Osteoblast (primary cell): ENCODE measurements at regions not wholly inside any gene's neighbourhood (a gene's known extent, or its start where the extent isn't known, plus 50 kb on each side); places are given as distances from the start of the nearest gene placed in this dataset.

ENCODE experiments used
- DNase-seq: peaks from one replicate; pipeline ENCODE4 v3.0.0; 2011; ENCODE audit warnings: low spot score, mixed read lengths; ENCODE audit not compliant: insufficient read length; ENCODE audit errors: missing footprints
- H2AFZ ChIP-seq: 2 replicates; pipeline ENCODE4 v1.6.0; 2011; ENCODE audit warnings: mild to moderate bottlenecking, low read length
- H3K27ac ChIP-seq: 2 replicates; pipeline ENCODE4 v1.5.1; 2011; ENCODE audit warnings: mild to moderate bottlenecking, low read depth, low read length, moderate library complexity
- H3K27me3 ChIP-seq: 2 replicates; pipeline ENCODE4 v1.6.0; 2012; ENCODE audit warnings: mild to moderate bottlenecking, control low read depth, inconsistent platforms, low read length, moderate library complexity; ENCODE audit not compliant: insufficient read depth
- H3K36me3 ChIP-seq: 2 replicates; pipeline ENCODE4 v1.5.1; 2011; ENCODE audit warnings: mild to moderate bottlenecking, low read length, control low read depth, moderate library complexity; ENCODE audit not compliant: insufficient read depth
- H3K4me1 ChIP-seq: 2 replicates; pipeline ENCODE4 v1.5.1; 2011; ENCODE audit warnings: mild to moderate bottlenecking, low read length, control low read depth, moderate library complexity; ENCODE audit not compliant: insufficient read depth
- H3K4me2 ChIP-seq: 2 replicates; pipeline ENCODE4 v1.6.0; 2011; ENCODE audit warnings: mild to moderate bottlenecking, low read length; ENCODE audit not compliant: insufficient read depth
- H3K4me3 ChIP-seq: fragments of 200-600 bp; sonication (generic); 3 replicates; pipeline ENCODE4 v1.5.1; 2012; ENCODE audit warnings: mild to moderate bottlenecking, low read length, inconsistent platforms; ENCODE audit not compliant: insufficient read depth
- H3K79me2 ChIP-seq: 2 replicates; pipeline ENCODE4 v1.6.0; 2012; ENCODE audit warnings: mild to moderate bottlenecking, low read length, control low read depth, inconsistent platforms; ENCODE audit not compliant: insufficient read depth
- H3K9me3 ChIP-seq: 2 replicates; pipeline ENCODE4 v1.5.1; 2011; ENCODE audit warnings: low read depth, low read length, control low read depth
- H4K20me1 ChIP-seq: 2 replicates; pipeline ENCODE4 v1.6.0; 2012; ENCODE audit warnings: mild to moderate bottlenecking, low read length, control low read depth; ENCODE audit not compliant: insufficient read depth
- TF ChIP-seq, protein P1 (sequence below): IDR thresholded peaks from 2 replicates; pipeline ENCODE4 v1.5.1; 2011; ENCODE audit warnings: mild to moderate bottlenecking, low read depth, low read length, moderate library complexity; ENCODE audit errors: extremely low read depth

DNA sequence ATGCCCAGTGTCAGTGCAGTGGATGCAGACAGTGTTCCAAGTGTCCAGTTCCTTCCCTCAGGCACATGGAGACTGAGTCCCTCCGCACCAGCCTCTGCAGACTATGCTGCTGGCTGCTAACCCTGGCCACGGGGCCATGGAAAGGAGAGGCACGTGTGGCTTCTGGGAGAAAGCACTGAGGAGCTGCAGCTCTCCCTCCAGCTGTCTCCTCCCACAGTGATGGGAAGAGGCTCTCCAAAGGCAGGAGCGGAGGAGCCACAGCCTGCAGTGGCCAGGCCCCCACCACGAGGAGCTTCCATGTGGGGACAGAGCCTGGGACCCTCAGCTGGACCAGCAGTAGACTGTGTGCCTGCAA lies 141.1 kb downstream of the NDUFA10 start:
- Histone ChIP-seq H3K4me1 (no peaks in the 10 kb centered on the region), H2AFZ (no peak overlapping the region), H3K36me3 (no peaks in the 10 kb centered on the region), H3K27ac (no peak overlapping the region), H4K20me1 (no peaks in the 10 kb centered on the region), H3K4me3 (no peak overlapping the region), H3K79me2 (no peaks in the 10 kb centered on the region), H3K4me2 (no peak overlapping the region), H3K9me3 (no peaks in the 10 kb centered on the region), H3K27me3 (no peaks in the 10 kb centered on the region)
- TF ChIP-seq, protein P1, sequence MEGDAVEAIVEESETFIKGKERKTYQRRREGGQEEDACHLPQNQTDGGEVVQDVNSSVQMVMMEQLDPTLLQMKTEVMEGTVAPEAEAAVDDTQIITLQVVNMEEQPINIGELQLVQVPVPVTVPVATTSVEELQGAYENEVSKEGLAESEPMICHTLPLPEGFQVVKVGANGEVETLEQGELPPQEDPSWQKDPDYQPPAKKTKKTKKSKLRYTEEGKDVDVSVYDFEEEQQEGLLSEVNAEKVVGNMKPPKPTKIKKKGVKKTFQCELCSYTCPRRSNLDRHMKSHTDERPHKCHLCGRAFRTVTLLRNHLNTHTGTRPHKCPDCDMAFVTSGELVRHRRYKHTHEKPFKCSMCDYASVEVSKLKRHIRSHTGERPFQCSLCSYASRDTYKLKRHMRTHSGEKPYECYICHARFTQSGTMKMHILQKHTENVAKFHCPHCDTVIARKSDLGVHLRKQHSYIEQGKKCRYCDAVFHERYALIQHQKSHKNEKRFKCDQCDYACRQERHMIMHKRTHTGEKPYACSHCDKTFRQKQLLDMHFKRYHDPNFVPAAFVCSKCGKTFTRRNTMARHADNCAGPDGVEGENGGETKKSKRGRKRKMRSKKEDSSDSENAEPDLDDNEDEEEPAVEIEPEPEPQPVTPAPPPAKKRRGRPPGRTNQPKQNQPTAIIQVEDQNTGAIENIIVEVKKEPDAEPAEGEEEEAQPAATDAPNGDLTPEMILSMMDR, result no peak
- no peak for DNase-seq

DNA sequence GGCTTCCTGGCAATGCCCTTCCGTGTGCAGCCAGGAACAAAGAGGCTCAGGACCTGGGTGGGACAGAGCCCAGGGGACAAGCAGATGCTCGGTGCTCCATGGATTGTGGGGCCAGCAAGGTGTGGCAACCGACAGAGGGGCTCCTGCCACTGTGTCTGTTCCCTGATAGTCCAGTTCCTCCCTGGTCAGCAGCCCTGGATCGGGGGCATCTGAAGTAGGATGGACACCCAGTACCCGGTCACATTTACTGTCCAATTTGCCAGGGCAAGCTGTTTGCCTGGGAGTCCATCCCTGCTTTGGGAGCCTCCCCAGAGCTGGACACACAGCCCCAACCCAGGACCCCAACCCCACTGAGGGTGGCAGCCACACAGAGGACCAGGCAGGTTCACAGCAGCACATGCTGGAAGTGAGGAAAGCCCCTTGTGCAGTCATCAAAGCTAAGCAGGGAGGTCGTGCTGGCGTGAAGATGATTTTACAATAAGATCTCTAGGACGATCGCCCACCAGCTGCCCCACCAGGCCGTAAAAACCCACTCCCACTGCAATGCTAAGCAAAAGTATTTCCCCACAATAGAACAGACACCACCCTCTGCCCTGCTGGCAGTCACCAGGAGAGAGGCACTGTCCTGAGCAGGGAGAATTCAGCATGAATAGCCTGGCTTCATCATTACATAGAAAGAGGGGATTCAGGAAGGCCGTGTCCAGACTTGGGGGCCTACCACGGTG lies 141.7 kb downstream of the NDUFA10 start:
- Histone ChIP-seq H4K20me1 (no peaks in the 10 kb centered on the region), H3K9me3 (no peaks in the 10 kb centered on the region), H3K36me3 (no peaks in the 10 kb centered on the region), H3K27me3 (no peaks in the 10 kb centered on the region), H3K4me2 (no peak overlapping the region), H3K27ac (no peak overlapping the region), H3K4me3 (no peak overlapping the region), H3K4me1 (no peaks in the 10 kb centered on the region), H3K79me2 (no peaks in the 10 kb centered on the region), H2AFZ (no peak overlapping the region)
- TF ChIP-seq, protein P1, result no peak
- no peak for DNase-seq

DNA sequence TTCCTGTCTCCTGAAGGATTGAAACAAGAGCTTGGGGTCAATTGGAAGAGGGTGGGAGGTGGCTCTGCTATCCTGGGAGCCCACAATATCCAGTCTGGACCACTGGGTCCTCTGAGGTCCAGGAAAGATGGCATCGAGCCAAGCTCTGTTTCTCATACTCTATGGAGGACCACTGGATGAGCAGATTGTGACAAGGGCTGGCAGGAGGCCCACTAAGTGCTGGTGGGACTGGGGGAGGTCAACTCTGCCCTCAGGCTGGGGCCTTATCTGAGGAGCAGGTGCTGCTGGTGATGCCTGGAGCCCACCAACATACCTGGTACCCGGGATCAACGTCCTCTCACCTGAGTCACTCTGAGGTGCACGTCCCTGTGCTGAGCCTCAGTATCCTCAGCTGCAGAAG lies 142.4 kb downstream of the NDUFA10 start:
- H3K27ac ChIP-seq, result no peak overlapping the region
- no peak for DNase-seq
- H3K36me3 ChIP-seq, result no peaks in the 10 kb centered on the region
- H3K4me1 ChIP-seq, result no peaks in the 10 kb centered on the region
- TF ChIP-seq, protein P1, result no peak
- no peaks in the 10 kb centered on the region for H3K27me3 ChIP-seq
- no peaks in the 10 kb centered on the region for H3K9me3 ChIP-seq
- no peaks in the 10 kb centered on the region for H4K20me1 ChIP-seq
- H3K79me2 ChIP-seq, result no peaks in the 10 kb centered on the region
- H3K4me3 ChIP-seq, result no peak overlapping the region
- H3K4me2 ChIP-seq, result no peak overlapping the region
- no peak overlapping the region for H2AFZ ChIP-seq

DNA sequence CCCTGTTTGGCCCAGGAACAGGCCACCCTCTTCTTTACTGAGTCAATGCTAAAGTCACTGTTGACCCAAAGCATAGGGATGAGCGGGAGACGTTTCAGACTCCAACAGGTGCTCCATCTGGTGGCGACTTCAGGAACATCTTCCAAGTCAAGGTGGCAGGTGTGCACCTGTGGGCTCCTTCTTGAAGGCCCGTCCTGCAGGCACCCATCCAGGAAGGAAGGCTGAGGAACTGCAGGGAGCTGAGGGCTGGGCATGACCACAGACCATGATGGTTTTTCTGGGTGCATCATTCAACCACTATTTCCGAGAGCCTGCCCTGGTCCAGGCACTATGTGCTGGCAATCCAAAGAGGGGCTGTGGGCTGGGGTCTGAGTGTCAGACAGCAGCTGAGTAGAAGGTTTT lies 142.8 kb downstream of the NDUFA10 start:
- H3K79me2 ChIP-seq, result no peaks in the 10 kb centered on the region
- no peak overlapping the region for H3K4me2 ChIP-seq
- TF ChIP-seq, protein P1, result peak; percentile 42
- no peak for DNase-seq
- no peaks in the 10 kb centered on the region for H3K9me3 ChIP-seq
- no peaks in the 10 kb centered on the region for H3K4me1 ChIP-seq
- no peak overlapping the region for H3K27ac ChIP-seq
- H3K4me3 ChIP-seq, result no peak overlapping the region
- no peaks in the 10 kb centered on the region for H3K36me3 ChIP-seq
- H2AFZ ChIP-seq, result no peak overlapping the region
- no peaks in the 10 kb centered on the region for H3K27me3 ChIP-seq
- no peaks in the 10 kb centered on the region for H4K20me1 ChIP-seq
